KOPT-K1 (cell line): ENCODE measurements at regions not wholly inside any gene's neighbourhood (a gene's known extent, or its start where the extent isn't known, plus 50 kb on each side); places are given as distances from the start of the nearest gene placed in this dataset.

Experiments used
- H3K27ac ChIP-seq: fragments of 200-600 bp; sonication (generic); 2 replicates; pipeline ENCODE4 v1.5.1; 2016; ENCODE audit warnings: antibody characterized with exemption, mild to moderate bottlenecking, low read depth, low read length; ENCODE audit not compliant: poor library complexity, severe bottlenecking
- H3K36me3 ChIP-seq: fragments of 200-600 bp; sonication (generic); 2 replicates; pipeline ENCODE4 v1.5.1; 2017; ENCODE audit warnings: antibody characterized with exemption, mild to moderate bottlenecking, low read length, moderate library complexity; ENCODE audit not compliant: insufficient read depth
- H3K9me3 ChIP-seq: fragments of 200-600 bp; sonication (generic); 2 replicates; pipeline ENCODE4 v1.5.1; 2017; ENCODE audit warnings: antibody characterized with exemption, low read length, mild to moderate bottlenecking; ENCODE audit not compliant: insufficient read depth, poor library complexity, severe bottlenecking

DNA sequence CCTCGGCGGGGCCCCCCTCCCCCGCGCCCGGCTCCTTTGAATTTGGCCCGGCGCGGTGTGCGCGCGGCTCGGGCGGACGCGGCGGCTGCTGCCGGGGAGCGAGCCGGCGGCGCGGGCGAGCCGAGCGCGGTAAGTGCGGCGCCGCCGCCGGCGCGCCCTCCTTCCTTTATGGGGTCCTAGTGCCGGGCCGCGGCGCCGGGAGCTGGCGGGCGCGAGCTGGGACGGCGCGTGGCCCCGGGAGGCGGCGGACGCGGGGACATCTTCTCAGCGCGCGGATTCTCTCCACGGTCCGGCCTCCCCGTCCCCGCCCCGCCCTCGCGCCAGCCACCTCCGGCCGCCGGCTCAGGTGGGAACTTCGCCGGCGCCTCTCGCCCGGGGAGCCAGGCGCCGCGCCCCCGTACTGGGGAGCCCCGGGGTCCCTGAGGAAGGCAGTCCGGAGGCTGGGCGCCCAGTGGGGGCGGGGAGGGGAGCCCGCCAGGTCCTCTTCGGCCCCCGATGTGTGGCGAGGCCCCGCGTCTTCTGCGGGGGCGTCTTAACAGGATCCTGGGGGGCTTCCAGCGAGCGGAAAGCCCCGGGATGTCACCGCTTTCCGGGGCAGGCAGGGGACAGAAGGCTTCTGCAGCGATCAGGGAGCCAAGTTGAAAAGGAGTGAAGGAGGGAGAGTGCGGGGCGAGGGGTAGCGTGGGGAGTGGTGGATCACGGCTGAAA is 98.4 kb upstream of the TENM3 start:
- H3K9me3 ChIP-seq = peaks cover 17% of the 10 kb centered on the region
- H3K36me3 ChIP-seq = no peaks in the 10 kb centered on the region
- no peak overlapping the region for H3K27ac ChIP-seq

DNA sequence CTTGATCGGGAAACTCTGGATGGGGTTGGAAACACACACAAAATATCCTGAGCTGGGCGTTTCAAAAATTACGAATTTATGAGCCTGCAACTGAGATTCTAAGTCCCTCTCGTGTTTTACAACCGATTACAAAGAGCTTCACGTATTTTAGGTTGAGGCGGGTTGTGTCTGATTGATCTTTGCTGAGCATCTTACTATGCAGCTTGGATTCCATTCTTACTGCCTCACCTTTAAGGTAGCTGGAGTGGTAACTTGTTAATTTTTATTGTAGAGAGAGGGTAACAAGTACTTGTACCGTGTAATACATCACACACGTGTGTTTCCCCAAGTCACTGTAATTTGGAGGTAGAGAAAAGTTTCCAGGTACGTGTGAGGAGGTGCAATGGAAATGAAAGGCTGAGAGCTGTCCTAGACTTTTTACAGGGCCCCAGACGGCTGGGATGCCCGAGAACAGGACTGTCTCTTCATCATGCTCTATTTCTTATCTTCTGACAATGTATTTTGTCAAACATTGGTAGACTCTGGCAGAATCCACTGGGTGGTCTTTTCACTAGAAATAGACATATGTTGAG is 97.8 kb upstream of the TENM3 start:
- Histone ChIP-seq H3K9me3 (peaks cover 17% of the 10 kb centered on the region), H3K36me3 (no peaks in the 10 kb centered on the region), H3K27ac (no peak overlapping the region)

DNA sequence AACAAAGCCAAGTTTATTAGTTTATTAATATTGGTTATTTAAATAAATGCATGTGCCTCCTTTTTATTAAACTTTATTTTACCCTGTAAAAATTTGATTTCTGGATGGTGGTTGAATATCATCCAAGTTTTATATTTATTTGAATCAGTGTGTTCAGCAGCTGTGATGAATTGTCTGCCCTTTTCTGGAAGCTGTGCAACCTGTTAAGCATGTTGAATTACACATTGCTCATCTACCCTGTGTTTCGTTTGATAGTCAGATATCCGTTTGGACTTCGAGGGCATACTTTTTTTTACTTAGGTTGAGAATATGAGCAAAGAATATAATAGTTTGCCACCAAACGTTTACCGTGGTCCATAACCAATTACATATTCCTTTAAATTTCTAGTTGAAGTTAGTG is 95.8 kb upstream of the TENM3 start:
- no peaks in the 10 kb centered on the region for H3K36me3 ChIP-seq
- no peak overlapping the region for H3K27ac ChIP-seq
- peaks cover 17% of the 10 kb centered on the region for H3K9me3 ChIP-seq

DNA sequence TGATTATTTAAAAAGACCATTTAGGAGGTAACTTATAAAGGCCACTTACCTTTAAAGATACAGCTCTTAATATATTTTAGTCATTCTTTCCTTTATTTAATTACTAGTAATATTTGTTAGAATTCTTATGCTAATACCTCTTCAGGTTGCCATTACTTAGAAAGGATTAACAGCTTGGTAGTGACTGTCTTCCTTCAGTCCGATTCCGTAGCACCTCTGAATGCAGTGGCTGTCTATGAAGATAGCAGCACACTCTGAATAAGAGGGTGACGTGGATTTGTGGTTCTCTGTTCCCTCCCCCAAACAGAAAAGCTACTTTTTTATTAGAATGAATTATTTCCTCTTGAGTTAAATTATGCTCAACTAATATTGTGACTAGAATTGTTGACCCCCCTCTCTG is 92.6 kb upstream of the TENM3 start:
- Histone ChIP-seq H3K36me3 (no peaks in the 10 kb centered on the region), H3K9me3 (no peaks in the 10 kb centered on the region), H3K27ac (no peak overlapping the region)

DNA sequence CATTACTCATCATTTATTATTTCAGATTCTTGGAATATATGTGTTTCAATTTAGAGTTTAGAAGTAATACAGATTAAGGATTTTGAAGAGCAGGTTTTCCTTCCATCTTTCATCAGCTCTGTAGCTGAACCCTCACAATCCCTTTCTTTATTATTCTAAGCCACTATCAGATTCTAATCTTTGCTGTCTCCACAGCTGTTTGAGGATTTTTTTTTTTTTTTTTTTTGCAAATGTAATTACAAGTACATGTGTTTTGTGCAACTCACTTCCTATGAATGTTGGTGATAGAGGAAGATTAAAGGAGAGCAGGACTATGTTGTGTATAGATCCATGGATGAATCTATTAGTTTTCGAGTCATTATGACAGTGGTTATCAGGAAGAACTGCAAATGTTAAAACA is 87.4 kb upstream of the TENM3 start:
- Histone ChIP-seq H3K36me3 (no peaks in the 10 kb centered on the region), H3K27ac (no peak overlapping the region), H3K9me3 (no peaks in the 10 kb centered on the region)

DNA sequence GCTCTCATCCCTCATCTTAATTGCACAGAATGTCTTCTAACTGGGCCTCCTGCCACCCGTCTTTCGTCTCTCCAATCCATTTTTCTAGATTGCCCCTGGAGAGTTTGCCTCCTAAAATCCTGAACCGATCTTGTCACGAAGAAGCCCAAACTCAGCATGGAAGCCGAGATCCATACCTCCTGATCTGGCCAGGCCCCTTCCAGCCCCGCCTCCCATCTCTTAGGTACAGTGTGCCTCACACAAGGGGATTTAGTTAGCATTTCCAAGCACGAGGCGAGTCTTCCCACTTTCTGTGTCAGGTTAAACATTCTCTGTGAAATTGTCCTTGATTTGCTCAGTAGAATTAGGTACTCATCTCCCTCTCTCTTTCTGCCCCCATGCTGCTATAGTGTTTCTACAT is 80.0 kb upstream of the TENM3 start:
- no peaks in the 10 kb centered on the region for H3K9me3 ChIP-seq
- H3K36me3 ChIP-seq = no peaks in the 10 kb centered on the region
- H3K27ac ChIP-seq = no peak overlapping the region

DNA sequence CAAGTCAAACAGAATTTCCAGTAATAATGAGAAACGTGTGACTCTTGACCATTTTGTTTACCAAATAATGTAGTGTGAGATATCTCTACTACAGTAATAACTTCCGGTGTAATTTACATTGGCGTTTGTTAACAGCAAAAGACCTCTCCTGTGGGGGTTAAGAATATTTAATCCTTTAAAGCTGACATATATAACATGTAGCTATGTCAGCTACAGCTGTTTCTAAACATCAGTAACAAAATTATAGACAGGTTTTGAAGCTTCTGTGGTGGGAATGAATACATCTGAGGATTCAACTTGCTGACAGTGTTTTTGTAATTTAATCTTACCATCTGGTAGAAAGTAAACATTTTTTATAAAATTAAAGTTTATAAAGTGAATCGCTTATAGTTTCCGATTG is 73.6 kb upstream of the TENM3 start:
- H3K9me3 ChIP-seq = no peaks in the 10 kb centered on the region
- H3K36me3 ChIP-seq = no peaks in the 10 kb centered on the region
- H3K27ac ChIP-seq = no peak overlapping the region

DNA sequence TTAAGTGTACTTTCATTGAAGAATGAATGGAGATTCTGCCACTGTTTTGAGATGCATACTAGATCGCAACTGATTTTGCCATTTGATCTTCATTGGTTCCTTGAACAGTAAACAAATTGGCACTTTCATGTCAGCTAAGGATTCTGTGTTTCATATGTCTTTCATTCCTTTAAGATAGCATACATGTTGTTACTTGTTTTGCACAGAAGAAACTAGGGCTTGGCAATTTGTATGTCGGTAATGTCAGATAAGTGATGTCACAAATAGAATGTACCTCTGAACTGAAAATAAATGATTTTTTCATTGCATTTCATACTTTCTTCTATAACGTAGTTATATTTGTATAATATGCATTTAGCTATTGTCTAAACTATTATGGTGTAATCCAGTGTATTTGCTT is 73.2 kb upstream of the TENM3 start:
- Histone ChIP-seq H3K36me3 (no peaks in the 10 kb centered on the region), H3K27ac (no peak overlapping the region), H3K9me3 (no peaks in the 10 kb centered on the region)

DNA sequence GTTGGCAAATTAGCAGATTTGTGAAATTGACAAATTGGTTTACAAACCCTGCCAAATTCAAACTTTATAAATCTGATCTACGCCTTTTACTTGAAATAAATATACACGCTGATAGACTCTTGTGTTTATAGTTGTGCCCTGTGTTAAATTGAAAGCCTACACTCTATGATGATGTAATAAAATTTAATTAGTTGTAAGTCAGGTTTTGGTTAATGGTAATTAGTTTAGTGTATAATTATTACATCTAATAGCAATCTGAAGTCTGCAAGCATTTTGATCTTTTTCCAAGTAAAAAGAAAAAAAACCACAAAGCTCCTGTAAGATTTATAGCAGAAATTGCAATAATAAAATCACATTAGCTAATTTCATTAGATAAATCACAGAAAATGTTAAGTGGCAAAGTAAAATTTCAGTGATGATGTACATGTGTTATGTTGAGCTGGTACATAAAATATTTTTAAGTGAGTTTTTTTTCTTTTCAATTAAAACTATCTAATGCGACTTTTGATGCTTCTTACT is 72.7 kb upstream of the TENM3 start:
- Histone ChIP-seq H3K36me3 (no peaks in the 10 kb centered on the region), H3K27ac (no peak overlapping the region), H3K9me3 (no peaks in the 10 kb centered on the region)

DNA sequence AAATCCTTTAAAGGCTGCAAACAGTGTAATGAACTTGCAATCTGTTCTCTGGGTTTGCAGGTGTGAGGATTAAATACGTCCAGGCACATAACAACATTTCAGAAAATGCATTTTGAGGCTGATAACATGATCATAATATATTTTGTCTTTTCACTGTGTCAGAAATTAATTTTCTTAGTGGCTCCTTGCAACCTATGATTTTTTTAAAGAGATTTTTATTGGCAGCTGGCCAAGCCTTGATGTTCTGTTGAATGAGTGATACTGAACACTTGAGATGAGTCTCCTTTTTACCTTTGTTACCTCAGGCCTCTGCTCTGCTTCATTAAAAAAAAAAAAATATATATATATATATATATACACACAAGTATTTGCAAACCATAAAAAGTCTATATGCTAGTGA is 68.2 kb upstream of the TENM3 start:
- H3K36me3 ChIP-seq = no peaks in the 10 kb centered on the region
- no peaks in the 10 kb centered on the region for H3K9me3 ChIP-seq

DNA sequence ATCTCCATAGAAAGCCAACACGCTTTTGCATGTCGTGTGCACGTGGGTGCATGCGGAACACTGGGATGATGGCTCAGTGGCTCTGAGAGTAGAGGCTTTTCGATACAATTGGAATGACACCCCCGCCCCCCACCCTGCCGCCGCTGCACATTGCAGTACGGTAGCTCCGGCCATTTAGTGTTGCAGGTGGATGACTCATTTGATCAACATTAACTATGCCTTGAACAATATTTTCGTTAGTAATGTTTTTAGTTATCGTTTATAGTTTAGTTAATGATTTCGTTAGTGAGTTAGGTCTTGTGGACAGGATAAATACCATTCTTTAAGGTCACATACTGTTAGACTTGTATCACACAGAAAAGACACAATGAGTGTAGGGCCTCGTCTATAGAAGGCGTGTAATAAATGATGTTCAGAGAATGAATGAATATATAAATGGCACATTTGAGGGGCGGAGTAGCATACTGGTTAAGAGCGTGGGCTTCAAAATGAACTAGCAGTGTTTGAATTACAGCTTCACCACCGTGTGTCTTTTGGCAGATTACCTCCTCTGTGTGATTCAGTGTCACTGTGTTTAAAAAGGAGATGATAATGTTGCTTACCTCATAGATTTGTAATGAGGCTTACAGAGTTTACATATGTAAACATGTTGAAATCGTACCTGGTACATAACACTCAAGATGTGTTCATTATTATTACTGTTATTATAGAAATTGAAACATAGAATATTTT is 67.2 kb upstream of the TENM3 start:
- Histone ChIP-seq H3K36me3 (no peaks in the 10 kb centered on the region), H3K27ac (no peak overlapping the region), H3K9me3 (no peaks in the 10 kb centered on the region)

More for the DNA sequence above, 68.2 kb upstream of the TENM3 start:
- H3K27ac ChIP-seq = no peak overlapping the region

DNA sequence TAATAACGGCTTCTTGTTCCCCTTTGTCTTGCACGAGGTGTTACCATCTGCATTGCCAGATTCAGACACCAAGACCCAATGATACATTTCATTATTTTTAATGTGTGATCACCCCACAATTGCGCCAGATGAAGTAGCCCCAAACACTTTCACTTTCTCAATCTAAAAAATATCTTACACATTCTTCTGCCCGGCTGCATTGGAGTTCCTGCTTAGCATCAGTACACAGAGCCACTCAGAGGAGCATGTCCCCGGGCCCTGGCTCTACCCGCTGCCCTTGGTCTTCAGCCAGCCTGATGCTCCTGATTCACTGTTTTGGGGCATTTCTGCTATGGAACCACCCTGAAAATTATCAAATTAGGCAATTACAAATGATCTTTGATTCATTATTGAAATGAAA is 66.0 kb upstream of the TENM3 start:
- Histone ChIP-seq H3K9me3 (no peaks in the 10 kb centered on the region), H3K36me3 (no peaks in the 10 kb centered on the region), H3K27ac (no peak overlapping the region)

DNA sequence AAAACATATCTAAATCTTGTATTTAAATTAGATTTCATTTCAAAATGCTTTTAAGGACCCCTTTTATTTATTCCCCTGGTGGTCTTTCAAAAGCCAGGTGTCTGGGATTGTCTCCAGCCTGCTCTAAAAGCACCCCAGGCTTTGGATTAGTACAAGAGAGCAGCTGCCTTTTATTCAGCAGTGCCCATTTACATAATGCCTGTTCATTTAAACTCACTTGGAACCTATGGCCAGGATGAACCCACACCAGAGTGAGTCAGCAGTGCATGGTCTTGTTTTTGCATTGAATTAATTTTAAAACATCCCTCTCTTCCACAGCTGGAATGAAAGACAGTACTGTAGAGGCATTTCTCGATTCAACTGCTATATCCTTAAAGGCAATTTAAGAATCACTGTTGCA is 64.1 kb upstream of the TENM3 start:
- no peak overlapping the region for H3K27ac ChIP-seq
- H3K36me3 ChIP-seq = no peaks in the 10 kb centered on the region

DNA sequence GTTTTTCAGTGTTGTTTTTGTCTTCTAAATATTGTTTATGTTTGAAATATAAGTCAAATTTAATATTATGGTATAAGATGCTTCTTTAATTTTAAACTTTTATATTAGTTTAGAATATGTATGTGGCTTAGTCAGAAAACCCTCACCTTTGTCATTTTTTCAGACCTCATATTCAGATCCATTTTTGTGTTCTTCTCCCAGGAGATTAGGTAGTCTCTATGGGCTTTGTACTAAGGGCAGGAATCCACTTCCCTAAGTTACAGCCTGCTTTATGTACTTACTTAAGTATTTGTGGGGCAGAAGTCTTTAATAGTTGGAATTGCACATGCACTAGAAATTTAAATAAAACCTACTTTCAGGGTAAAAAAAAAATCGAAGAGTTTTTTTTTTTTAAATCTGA is 63.5 kb upstream of the TENM3 start:
- Histone ChIP-seq H3K9me3 (no peaks in the 10 kb centered on the region), H3K36me3 (no peaks in the 10 kb centered on the region), H3K27ac (no peak overlapping the region)

More for the DNA sequence above, 64.1 kb upstream of the TENM3 start:
- no peaks in the 10 kb centered on the region for H3K9me3 ChIP-seq

DNA sequence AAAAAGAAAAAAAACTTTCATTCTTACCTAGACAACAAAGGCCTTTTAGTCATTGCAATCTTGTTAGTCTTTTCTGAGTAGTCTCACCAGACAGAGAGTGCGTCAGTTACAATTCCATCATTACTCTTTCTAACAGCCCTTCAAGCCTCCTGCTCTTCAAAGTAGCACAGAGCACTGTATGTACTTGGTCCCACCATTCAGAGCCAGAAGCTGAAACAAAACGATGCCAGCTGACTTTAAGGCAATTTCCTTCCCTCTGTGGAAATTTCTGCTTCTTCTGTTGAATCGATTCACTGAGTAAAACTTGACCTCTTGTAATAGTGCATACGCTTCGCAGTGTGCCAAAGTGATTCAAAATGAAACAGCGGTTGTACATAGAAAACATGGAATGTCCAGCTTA is 57.7 kb upstream of the TENM3 start:
- Histone ChIP-seq H3K27ac (no peak overlapping the region), H3K9me3 (no peaks in the 10 kb centered on the region), H3K36me3 (no peaks in the 10 kb centered on the region)
